ENCODE measurements at regions not wholly inside any gene's neighbourhood (a gene's known extent, or its start where the extent isn't known, plus 50 kb on each side); places are given as distances from the start of the nearest gene placed in this dataset.

- TF ChIP-seq CTCF (IDR thresholded peaks at IDR 0.05; ENCODE audit: low read length) (no peak), EZH2 (IDR thresholded peaks at IDR 0.05; ENCODE audit: borderline replicate concordance, low read length) (no peak)
Observed at GRCh38 chr1:195019385-195019784, 1588.9 kb downstream of the KCNT2 start.
